ENCODE measurements at regions not wholly inside any gene's neighbourhood (a gene's known extent, or its start where the extent isn't known, plus 50 kb on each side); places are given as distances from the start of the nearest gene placed in this dataset.
"Not testable (repeated sequence)": the region's sequence is repeated elsewhere in the genome, so short reads cannot be mapped to it uniquely, and the experiment has no call there.

GRCh38 chr12:131440209-131441059 lies 270.5 kb upstream of the SFSWAP start:
- Histone ChIP-seq H3K4me1 (replicated peaks in 1 of 2; ENCODE audit: control insufficient read depth in 2 of 2, insufficient read depth in 2 of 2, low read length in 2 of 2) (peaks cover 16 to 56% of the 10 kb centered on the region in 2 experiments; a peak in 4 of 5 replicates), H2AFZ (ENCODE audit: low read depth, low read length) (peak overlapping the region; percentile 32; the same call in 1 of the 2 replicates), H3K4me2 (ENCODE audit: insufficient read depth, low read length) (peak overlapping the region; percentile 71)
- H3K79me2 ChIP-seq (ENCODE audit: control insufficient read depth, insufficient read depth, low read length); POLR2A ChIA-PET; H3K36me3 ChIP-seq (ENCODE audit: control insufficient read depth, insufficient read depth, low read length); CTCF ChIA-PET (ENCODE audit: low intra/inter-chr PET ratio); H3K27me3 ChIP-seq (ENCODE audit: control insufficient read depth in 2 of 2, insufficient read depth in 2 of 2, low read length in 2 of 2); DNase-seq (ENCODE audit: extremely low read depth in 1 of 4, low spot score in 3 of 4); H3K9ac ChIP-seq (ENCODE audit: insufficient read depth in 1 of 2, low read depth in 2 of 2, low read length in 2 of 2); H3K27ac ChIP-seq (ENCODE audit: extremely low read depth, low read depth, low read length); BruUV-seq (replicated peaks); H3K9me3 ChIP-seq (replicated peaks; ENCODE audit: control insufficient read depth, insufficient read depth, low read depth, low read length); H4K20me1 ChIP-seq (replicated peaks; ENCODE audit: control insufficient read depth, insufficient read depth, low read length); H3K4me3 ChIP-seq; in situ Hi-C loops (cut with MboI); FAIRE-seq; H3K9me1 ChIP-seq (ENCODE audit: control insufficient read depth, insufficient read depth, low read length); TF ChIP-seq ATF1 (CRISPR knock-in tag; IDR thresholded peaks at IDR 0.05); ATF3 (CRISPR knock-in tag; conservative IDR thresholded peaks at IDR 0.05): not testable (repeated sequence)
- peak; percentile 91 for ATAC-seq
- intact Hi-C loops (cut with micrococcal nuclease) = loop anchor here (1.0 kb wide), 1 partner anchor 90 kb away; no protein-coding TSS in a partner anchor
- TF ChIP-seq MBD2 (IDR thresholded peaks at IDR 0.05; ENCODE audit: borderline replicate concordance, low read depth) (0 out of 2 replicates have a peak, but pooled peaks have one; percentile 32), ATF1 (tag; IDR thresholded peaks at IDR 0.05) (0 out of 2 replicates have a peak, but pooled peaks have one; percentile 16), ATF3 (IDR thresholded peaks at IDR 0.05) (0 out of 2 replicates have a peak, but pooled peaks have one; percentile 28)
- WGBS (ENCODE audit: insufficient coverage, low coverage, missing lambda C conversion rate) = 17% methylated on average over 5 of the region's 21 CpGs
